Body of pancreas (tissue), 4 donors: ENCODE measurements at regions not wholly inside any gene's neighbourhood (a gene's known extent, or its start where the extent isn't known, plus 50 kb on each side); places are given as distances from the start of the nearest gene placed in this dataset.

Experiments
- ATAC-seq: fragments of 150-250 bp; one replicate; pipeline ENCODE4 v1.9.1; 2016
- DNase-seq, 4 donors: peaks; one replicate each; pipeline ENCODE4 v3.0.0-alpha.2; 2019
- H3K27ac ChIP-seq, 4 donors: fragments of 200-600 bp; sonication (generic); 1 replicate in 3 of 4; 2 replicates in 1 of 4; pipeline versions ENCODE4 v1.5.1 to v1.6.1; 2016 to 2019; ENCODE audit warnings: mild to moderate bottlenecking in 1 of 4, mixed read lengths in 1 of 4, moderate library complexity in 1 of 4
- H3K27me3 ChIP-seq, 2 donors: fragments of 200-600 bp; sonication (generic); one replicate each; pipeline ENCODE4 v1.6.0; 2016; ENCODE audit warnings: mild to moderate bottlenecking in 1 of 2
- H3K36me3 ChIP-seq, 2 donors: fragments of 200-600 bp; sonication (generic); replicated peaks in 1 of 2; 2 replicates each; pipeline ENCODE4 v1.5.1; 2016; ENCODE audit warnings: low read depth in 2 of 2; ENCODE audit not compliant: insufficient read depth in 1 of 2
- H3K4me1 ChIP-seq: fragments of 200-600 bp; sonication (generic); one replicate; pipeline ENCODE4 v1.6.0; 2016
- H3K4me3 ChIP-seq, 2 donors: fragments of 200-600 bp; sonication (generic); 1 replicate in 1 of 2; 2 replicates in 1 of 2; pipeline ENCODE4 v1.5.1; 2016 to 2019
- H3K9me3 ChIP-seq, 3 donors: fragments of 200-600 bp; sonication (generic); 1 replicate in 2 of 3; 2 replicates in 1 of 3; pipeline ENCODE4 v1.5.1; 2016
- POLR2A ChIP-seq, 3 donors: fragments of 450-650 bp; IDR thresholded peaks; one replicate each; pipeline ENCODE4 v1.6.1; 2016; ENCODE audit warnings: antibody characterized with exemption in 3 of 3, mild to moderate bottlenecking in 2 of 3
- WGBS, 2 donors: methylation state at CpG; one replicate each; pipeline ENCODE4 v1.1.5; 2017; 5-methylcytosine and 5-hydroxymethylcytosine counted together
- intact Hi-C: fragments of 100-400 bp; cut with DNase I; formaldehyde crosslinking; loops from one replicate; pipeline ENCODE4 v1.15.1; 2023
- TF ChIP-seq, protein P1 (sequence below), 7 experiments: fragments of 450-650 bp in 4 of 7; fragments of 200-600 bp in 3 of 7; sonication (generic) in 3 of 7; IDR thresholded peaks; one replicate each; pipeline ENCODE4 v1.5.1; 2016 to 2019; ENCODE audit warnings: antibody characterized with exemption in 7 of 7

DNA sequence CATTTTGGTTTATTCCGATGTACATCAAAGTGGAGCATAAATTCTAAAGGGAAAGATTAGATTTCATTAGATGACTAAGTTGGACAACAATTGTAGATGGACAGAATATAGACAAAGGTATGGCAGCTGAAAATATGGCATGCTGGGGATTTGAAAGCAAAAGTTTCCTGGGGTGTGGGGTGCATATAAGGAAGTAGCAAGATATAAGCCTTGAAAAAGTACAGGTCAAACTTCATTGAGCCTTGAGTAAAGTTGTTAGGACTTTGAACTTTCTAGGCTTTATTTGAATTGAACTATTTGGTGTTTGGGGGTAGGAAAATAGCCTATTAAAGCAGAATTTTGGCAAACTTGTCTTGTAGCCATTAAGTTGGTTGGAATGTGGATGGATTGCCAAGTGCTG, 75.8 kb upstream of the KCNJ16 start:
- no peak for DNase-seq
- ATAC-seq: no peak
- H3K9me3 ChIP-seq: no peaks in the 10 kb centered on the region
- H3K4me3 ChIP-seq: no peak overlapping the region
- WGBS, 2 donors: 73 to 82% methylated on average over 1 of the region's 1 CpG
- intact Hi-C loops: no loop called here
- TF ChIP-seq, protein P1, sequence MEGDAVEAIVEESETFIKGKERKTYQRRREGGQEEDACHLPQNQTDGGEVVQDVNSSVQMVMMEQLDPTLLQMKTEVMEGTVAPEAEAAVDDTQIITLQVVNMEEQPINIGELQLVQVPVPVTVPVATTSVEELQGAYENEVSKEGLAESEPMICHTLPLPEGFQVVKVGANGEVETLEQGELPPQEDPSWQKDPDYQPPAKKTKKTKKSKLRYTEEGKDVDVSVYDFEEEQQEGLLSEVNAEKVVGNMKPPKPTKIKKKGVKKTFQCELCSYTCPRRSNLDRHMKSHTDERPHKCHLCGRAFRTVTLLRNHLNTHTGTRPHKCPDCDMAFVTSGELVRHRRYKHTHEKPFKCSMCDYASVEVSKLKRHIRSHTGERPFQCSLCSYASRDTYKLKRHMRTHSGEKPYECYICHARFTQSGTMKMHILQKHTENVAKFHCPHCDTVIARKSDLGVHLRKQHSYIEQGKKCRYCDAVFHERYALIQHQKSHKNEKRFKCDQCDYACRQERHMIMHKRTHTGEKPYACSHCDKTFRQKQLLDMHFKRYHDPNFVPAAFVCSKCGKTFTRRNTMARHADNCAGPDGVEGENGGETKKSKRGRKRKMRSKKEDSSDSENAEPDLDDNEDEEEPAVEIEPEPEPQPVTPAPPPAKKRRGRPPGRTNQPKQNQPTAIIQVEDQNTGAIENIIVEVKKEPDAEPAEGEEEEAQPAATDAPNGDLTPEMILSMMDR (IDR thresholded peaks at IDR 0.05): no peak
- no peak for TF ChIP-seq POLR2A (IDR thresholded peaks at IDR 0.05)
- no peaks in the 10 kb centered on the region for H3K36me3 ChIP-seq
- H3K27me3 ChIP-seq: no peaks in the 10 kb centered on the region
- H3K4me1 ChIP-seq: peaks cover 4% of the 10 kb centered on the region
- H3K27ac ChIP-seq: no peak overlapping the region

DNA sequence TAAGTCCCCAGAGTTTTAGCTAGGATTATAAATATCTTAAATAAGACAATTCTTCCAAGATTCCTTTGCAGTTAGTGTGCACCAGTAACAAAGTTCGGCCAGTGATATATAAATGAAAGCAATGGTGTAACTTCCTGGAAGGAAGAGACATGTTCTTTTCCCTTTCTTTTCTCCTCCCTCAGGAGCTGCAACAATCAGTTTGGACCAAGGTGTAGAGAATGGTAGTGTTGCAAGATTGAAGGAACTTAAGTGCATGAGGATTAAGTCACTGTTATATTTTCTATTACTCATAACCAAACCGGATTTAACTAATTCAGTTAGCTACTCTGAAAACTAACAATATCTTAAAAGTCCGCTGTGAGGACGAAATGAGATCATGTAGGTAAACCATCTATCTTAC, 68.9 kb upstream of the KCNJ16 start:
- H3K9me3 ChIP-seq: no peaks in the 10 kb centered on the region
- H3K27me3 ChIP-seq: no peaks in the 10 kb centered on the region
- WGBS, 2 donors: 84% methylated on average over 4 of the region's 4 CpGs
- no peak for TF ChIP-seq POLR2A (IDR thresholded peaks at IDR 0.05)
- TF ChIP-seq, protein P1 (IDR thresholded peaks at IDR 0.05): no peak
- intact Hi-C loops: no loop called here
- no peak overlapping the region for H3K27ac ChIP-seq
- H3K4me3 ChIP-seq: no peak overlapping the region
- peaks cover 4% of the 10 kb centered on the region for H3K4me1 ChIP-seq
- no peaks in the 10 kb centered on the region for H3K36me3 ChIP-seq
- ATAC-seq (no peak), DNase-seq (no peak)

DNA sequence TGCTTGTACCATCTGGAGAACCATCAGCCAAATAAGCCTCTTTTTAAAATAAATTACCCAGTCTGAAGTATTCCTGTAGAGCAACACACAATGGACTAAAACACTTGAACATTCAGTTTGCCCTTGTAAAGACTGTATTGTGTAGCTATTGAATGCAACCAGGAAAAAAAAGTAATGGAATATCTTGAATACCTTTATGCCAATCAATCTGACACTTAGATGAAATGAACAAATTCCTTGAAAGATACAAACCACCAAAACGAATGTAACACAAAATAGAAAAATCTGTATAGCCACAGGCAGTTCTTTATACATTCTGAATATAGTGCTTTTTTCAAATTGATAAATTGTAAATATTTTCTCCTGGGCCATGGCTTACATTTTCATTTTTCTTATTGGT, 63.3 kb upstream of the KCNJ16 start:
- H3K27ac ChIP-seq: no peak overlapping the region
- H3K27me3 ChIP-seq: no peaks in the 10 kb centered on the region
- DNase-seq (no peak), ATAC-seq (no peak)
- H3K9me3 ChIP-seq: no peaks in the 10 kb centered on the region
- intact Hi-C loops: no loop called here
- no peak for TF ChIP-seq POLR2A (IDR thresholded peaks at IDR 0.05)
- TF ChIP-seq, protein P1 (IDR thresholded peaks at IDR 0.05): no peak
- H3K4me1 ChIP-seq: no peaks in the 10 kb centered on the region
- 21 to 30% methylated on average over 1 of the region's 1 CpG for WGBS, 2 donors
- H3K4me3 ChIP-seq: no peak overlapping the region
- no peaks in the 10 kb centered on the region for H3K36me3 ChIP-seq

DNA sequence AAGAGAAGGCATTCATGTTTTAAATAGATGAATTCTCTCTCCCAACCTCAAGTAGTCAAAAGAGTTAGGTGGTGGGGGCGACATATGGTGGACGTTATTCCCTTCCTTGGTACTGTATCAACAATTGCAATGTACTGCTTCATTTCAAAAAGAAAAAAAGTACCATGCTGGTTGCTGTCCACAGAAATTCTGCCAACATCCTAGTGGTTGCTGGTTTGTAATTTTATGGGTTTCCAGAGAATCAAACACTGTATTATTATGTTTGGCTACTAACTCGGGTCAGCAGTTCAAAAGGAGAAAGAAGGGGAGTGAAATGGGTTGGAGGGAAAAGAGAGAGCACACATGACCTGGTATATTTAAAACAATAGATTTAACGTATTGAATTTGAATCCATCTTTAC, 61.1 kb upstream of the KCNJ16 start:
- intact Hi-C loops: no loop called here
- no peaks in the 10 kb centered on the region for H3K27me3 ChIP-seq
- H3K9me3 ChIP-seq: no peaks in the 10 kb centered on the region
- no peak overlapping the region for H3K27ac ChIP-seq
- TF ChIP-seq, protein P1 (IDR thresholded peaks at IDR 0.05): no peak
- TF ChIP-seq POLR2A (IDR thresholded peaks at IDR 0.05): no peak
- ATAC-seq: no peak
- H3K4me1 ChIP-seq: no peaks in the 10 kb centered on the region
- no peak for DNase-seq
- WGBS, 2 donors: 67 to 82% methylated on average over 4 of the region's 4 CpGs
- H3K4me3 ChIP-seq: no peak overlapping the region
- H3K36me3 ChIP-seq: no peaks in the 10 kb centered on the region

DNA sequence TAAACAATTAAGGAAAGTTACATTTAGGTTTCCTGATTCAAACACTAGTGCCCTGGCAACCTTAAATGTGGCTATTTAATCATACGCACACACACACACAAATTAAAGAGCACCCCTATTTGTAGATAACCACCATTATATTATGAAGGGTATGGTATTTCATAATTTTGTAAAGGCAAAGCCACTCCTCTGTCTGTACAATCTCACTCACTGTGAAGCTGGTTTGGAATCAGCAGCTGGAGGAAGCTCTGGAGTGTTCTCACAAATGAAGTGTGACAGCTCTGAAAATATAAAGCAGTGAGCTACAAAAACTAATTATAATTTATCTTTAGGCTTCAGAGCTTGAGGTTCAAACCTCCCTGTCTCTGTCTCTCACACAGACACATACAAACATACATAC, 57.9 kb upstream of the KCNJ16 start:
- H3K36me3 ChIP-seq: no peaks in the 10 kb centered on the region
- 89 to 92% methylated on average over 1 of the region's 1 CpG for WGBS, 2 donors
- no peaks in the 10 kb centered on the region for H3K4me1 ChIP-seq
- no peaks in the 10 kb centered on the region for H3K9me3 ChIP-seq
- TF ChIP-seq POLR2A (IDR thresholded peaks at IDR 0.05): no peak
- TF ChIP-seq, protein P1 (IDR thresholded peaks at IDR 0.05): no peak
- ATAC-seq (no peak), DNase-seq (no peak)
- intact Hi-C loops: no loop called here
- no peaks in the 10 kb centered on the region for H3K27me3 ChIP-seq
- H3K4me3 ChIP-seq: no peak overlapping the region
- H3K27ac ChIP-seq: no peak overlapping the region
